Uterus (tissue), 2 donors: ENCODE measurements at regions not wholly inside any gene's neighbourhood (a gene's known extent, or its start where the extent isn't known, plus 50 kb on each side); places are given as distances from the start of the nearest gene placed in this dataset.

Source experiments
- POLR2A ChIP-seq, 2 donors: fragments of 450-650 bp; IDR thresholded peaks; one replicate each; pipeline ENCODE4 v1.6.1; 2016; ENCODE audit warnings: antibody characterized with exemption in 2 of 2, mild to moderate bottlenecking in 1 of 2, moderate library complexity in 1 of 2
- TF ChIP-seq, protein P1 (sequence below), 4 experiments: fragments of 200-600 bp in 2 of 4; fragments of 450-650 bp in 2 of 4; sonication (generic) in 2 of 4; IDR thresholded peaks; one replicate each; pipeline ENCODE4 v1.5.1; 2016 to 2019; ENCODE audit warnings: antibody characterized with exemption in 4 of 4, mild to moderate bottlenecking in 2 of 4, moderate library complexity in 1 of 4

- no peak for TF ChIP-seq POLR2A (IDR thresholded peaks at IDR 0.05)
- TF ChIP-seq, protein P1, sequence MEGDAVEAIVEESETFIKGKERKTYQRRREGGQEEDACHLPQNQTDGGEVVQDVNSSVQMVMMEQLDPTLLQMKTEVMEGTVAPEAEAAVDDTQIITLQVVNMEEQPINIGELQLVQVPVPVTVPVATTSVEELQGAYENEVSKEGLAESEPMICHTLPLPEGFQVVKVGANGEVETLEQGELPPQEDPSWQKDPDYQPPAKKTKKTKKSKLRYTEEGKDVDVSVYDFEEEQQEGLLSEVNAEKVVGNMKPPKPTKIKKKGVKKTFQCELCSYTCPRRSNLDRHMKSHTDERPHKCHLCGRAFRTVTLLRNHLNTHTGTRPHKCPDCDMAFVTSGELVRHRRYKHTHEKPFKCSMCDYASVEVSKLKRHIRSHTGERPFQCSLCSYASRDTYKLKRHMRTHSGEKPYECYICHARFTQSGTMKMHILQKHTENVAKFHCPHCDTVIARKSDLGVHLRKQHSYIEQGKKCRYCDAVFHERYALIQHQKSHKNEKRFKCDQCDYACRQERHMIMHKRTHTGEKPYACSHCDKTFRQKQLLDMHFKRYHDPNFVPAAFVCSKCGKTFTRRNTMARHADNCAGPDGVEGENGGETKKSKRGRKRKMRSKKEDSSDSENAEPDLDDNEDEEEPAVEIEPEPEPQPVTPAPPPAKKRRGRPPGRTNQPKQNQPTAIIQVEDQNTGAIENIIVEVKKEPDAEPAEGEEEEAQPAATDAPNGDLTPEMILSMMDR (IDR thresholded peaks at IDR 0.05): no peak
Measured at GRCh38 chr1:221494670-221495069, 247.2 kb downstream of the DUSP10 start.
